ENCODE measurements at regions not wholly inside any gene's neighbourhood (a gene's known extent, or its start where the extent isn't known, plus 50 kb on each side); places are given as distances from the start of the nearest gene placed in this dataset.

DNA sequence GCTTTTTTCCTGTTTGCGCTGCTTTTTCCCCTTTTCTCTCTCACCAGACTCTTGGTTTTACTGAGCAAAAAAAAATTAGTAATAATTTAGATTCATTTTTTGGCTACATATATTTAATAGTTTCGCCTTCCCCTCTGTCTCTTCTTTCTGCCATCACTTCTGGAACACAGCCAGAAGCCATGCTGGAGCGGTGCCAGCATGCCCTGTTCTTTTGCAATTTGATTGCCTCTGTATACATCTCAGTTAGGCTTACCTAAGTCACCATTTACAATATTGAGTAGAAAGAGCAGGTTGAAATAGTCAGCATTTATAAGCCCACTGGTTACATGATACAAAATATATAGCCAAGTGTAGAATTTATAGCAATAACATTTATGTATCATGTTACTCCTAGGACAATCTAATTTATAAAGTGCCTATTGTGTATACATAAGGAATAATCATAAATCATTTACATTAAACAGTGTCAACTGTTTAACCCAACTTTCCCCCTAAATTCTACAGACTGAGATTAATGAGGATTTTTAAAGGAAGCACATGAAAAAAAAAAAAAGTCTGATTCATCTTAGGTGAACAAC lies 413.8 kb upstream of the SOX5 start:
- TF ChIP-seq, protein P1, sequence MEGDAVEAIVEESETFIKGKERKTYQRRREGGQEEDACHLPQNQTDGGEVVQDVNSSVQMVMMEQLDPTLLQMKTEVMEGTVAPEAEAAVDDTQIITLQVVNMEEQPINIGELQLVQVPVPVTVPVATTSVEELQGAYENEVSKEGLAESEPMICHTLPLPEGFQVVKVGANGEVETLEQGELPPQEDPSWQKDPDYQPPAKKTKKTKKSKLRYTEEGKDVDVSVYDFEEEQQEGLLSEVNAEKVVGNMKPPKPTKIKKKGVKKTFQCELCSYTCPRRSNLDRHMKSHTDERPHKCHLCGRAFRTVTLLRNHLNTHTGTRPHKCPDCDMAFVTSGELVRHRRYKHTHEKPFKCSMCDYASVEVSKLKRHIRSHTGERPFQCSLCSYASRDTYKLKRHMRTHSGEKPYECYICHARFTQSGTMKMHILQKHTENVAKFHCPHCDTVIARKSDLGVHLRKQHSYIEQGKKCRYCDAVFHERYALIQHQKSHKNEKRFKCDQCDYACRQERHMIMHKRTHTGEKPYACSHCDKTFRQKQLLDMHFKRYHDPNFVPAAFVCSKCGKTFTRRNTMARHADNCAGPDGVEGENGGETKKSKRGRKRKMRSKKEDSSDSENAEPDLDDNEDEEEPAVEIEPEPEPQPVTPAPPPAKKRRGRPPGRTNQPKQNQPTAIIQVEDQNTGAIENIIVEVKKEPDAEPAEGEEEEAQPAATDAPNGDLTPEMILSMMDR (IDR thresholded peaks at IDR 0.05): no peak
- TF ChIP-seq POLR2A (IDR thresholded peaks at IDR 0.05): no peak
